ENCODE measurements at regions not wholly inside any gene's neighbourhood (a gene's known extent, or its start where the extent isn't known, plus 50 kb on each side); places are given as distances from the start of the nearest gene placed in this dataset.

- TF ChIP-seq ZNF30 (CRISPR knock-in tag; IDR thresholded peaks at IDR 0.05) (no peak), RXRA (CRISPR knock-in tag; IDR thresholded peaks at IDR 0.05) (no peak), NKX3-1 (CRISPR knock-in tag; IDR thresholded peaks at IDR 0.05) (no peak), ZBTB33 (CRISPR knock-in tag; IDR thresholded peaks at IDR 0.05) (no peak), SMC3 (IDR thresholded peaks at IDR 0.05; ENCODE audit: low read length) (no peak), CTCF (CRISPR knock-in tag; IDR thresholded peaks at IDR 0.05) (no peak), JUNB (CRISPR knock-in tag; IDR thresholded peaks at IDR 0.05; ENCODE audit: borderline replicate concordance) (no peak), ARID2 (CRISPR knock-in tag; IDR thresholded peaks at IDR 0.05; ENCODE audit: borderline replicate concordance) (no peak)
Measured at GRCh38 chr2:64854773-64855237, 134.4 kb upstream of the SLC1A4 start.

Data from HepG2 (cell line).